Right cardiac atrium (tissue), 5 donors: ENCODE measurements at regions not wholly inside any gene's neighbourhood (a gene's known extent, or its start where the extent isn't known, plus 50 kb on each side); places are given as distances from the start of the nearest gene placed in this dataset.
A peak's percentile ranks its signal among the peaks of the same experiment; 100 is the strongest.
"Not testable (repeated sequence)": the region's sequence is repeated elsewhere in the genome, so short reads cannot be mapped to it uniquely, and the experiment has no call there.

Experiments
- ATAC-seq, 2 donors: fragments of 200-7000 bp; cut with Tn5 transposase; one replicate each; pipeline versions ENCODE4 v1.8.0 to v1.9.1; 2020; ENCODE audit warnings: moderate library complexity in 2 of 2, mild to moderate bottlenecking in 1 of 2
- DNase-seq, 3 donors: peaks; one replicate each; pipeline ENCODE4 v3.0.0-alpha.2; 2020
- H3K27ac ChIP-seq: one replicate; pipeline ENCODE4 v1.5.1; 2013; ENCODE audit warnings: mild to moderate bottlenecking, low read length, control low read depth, moderate library complexity
- H3K27me3 ChIP-seq: one replicate; pipeline ENCODE4 v1.6.1; 2013; ENCODE audit not compliant: control insufficient read depth, insufficient read depth
- H3K4me1 ChIP-seq: one replicate; pipeline ENCODE4 v1.6.1; 2013; ENCODE audit warnings: low read length; ENCODE audit not compliant: control insufficient read depth, insufficient read depth
- H3K4me3 ChIP-seq: one replicate; pipeline ENCODE4 v1.5.1; 2013; ENCODE audit warnings: low read length, control low read depth
- H3K9me3 ChIP-seq: one replicate; pipeline ENCODE4 v1.6.1; 2013; ENCODE audit warnings: low read length; ENCODE audit not compliant: control insufficient read depth
- WGBS: extraction: QIAGEN DNeasy Blood & Tissue Kit; methylation state at CpG from one replicate; pipeline ENCODE4 v1.1.7; 2013; 5-methylcytosine and 5-hydroxymethylcytosine counted together
- intact Hi-C, 4 donors: fragments of 100-400 bp; cut with DNase I; formaldehyde crosslinking; loops; one replicate each; pipeline versions ENCODE4 v1.11.0 to v1.14.0; 2022 to 2023
- donor health status: healthy with polysubstance abuse.
- donor health status: DM: no; HTN: yes; CAD: no.
- donor health status: DM: no; HTN: no; CAD: no.
- donor health status: DM: no; HTN: yes; CAD: no; lungs with severe emphysema.
- donor health status: DM: yes; HTN: yes; CAD: no.

GRCh38 chr9:102603198-102604195 lies 391.6 kb upstream of the CYLC2 start:
- H3K9me3 ChIP-seq, H3K4me1 ChIP-seq, H3K27me3 ChIP-seq, H3K27ac ChIP-seq, ATAC-seq, intact Hi-C loops, H3K4me3 ChIP-seq: not testable (repeated sequence)
- DNase-seq, result peak in 2 of 3 donors; percentile 35 to 46
- WGBS, result 92% methylated on average over 47 of the region's 47 CpGs

- no peak for DNase-seq
- ATAC-seq, result no peak
- intact Hi-C loops, result no loop called here
- Histone ChIP-seq H3K4me3 (no peak overlapping the region), H3K27me3 (no peaks in the 10 kb centered on the region), H3K4me1 (no peaks in the 10 kb centered on the region), H3K9me3 (no peaks in the 10 kb centered on the region), H3K27ac (no peak overlapping the region)
- WGBS, result 88% methylated on average over 3 of the region's 3 CpGs
Observed at GRCh38 chr9:102594241-102594640, 400.9 kb upstream of the CYLC2 start.

GRCh38 chr9:102587281-102587680 lies 407.9 kb upstream of the CYLC2 start:
- ATAC-seq, result no peak
- H3K4me3 ChIP-seq, result no peak overlapping the region
- H3K9me3 ChIP-seq, result no peaks in the 10 kb centered on the region
- no peak for DNase-seq
- H3K27me3 ChIP-seq, result no peaks in the 10 kb centered on the region
- no peak overlapping the region for H3K27ac ChIP-seq
- no peaks in the 10 kb centered on the region for H3K4me1 ChIP-seq
- 23% methylated on average over 2 of the region's 2 CpGs for WGBS
- intact Hi-C loops, result no loop called here

- DNase-seq (no peak), ATAC-seq (no peak)
- intact Hi-C loops, result no loop called here
- WGBS, result 95% methylated on average over 3 of the region's 3 CpGs
- H3K4me1 ChIP-seq, result no peaks in the 10 kb centered on the region
- no peaks in the 10 kb centered on the region for H3K9me3 ChIP-seq
- no peaks in the 10 kb centered on the region for H3K27me3 ChIP-seq
- no peak overlapping the region for H3K4me3 ChIP-seq
- H3K27ac ChIP-seq, result no peak overlapping the region
Observed at GRCh38 chr9:102569436-102569835, 425.7 kb upstream of the CYLC2 start.

- intact Hi-C loops, result no loop called here
- no peaks in the 10 kb centered on the region for H3K27me3 ChIP-seq
- H3K4me1 ChIP-seq, result no peaks in the 10 kb centered on the region
- 96% methylated on average over 1 of the region's 1 CpG for WGBS
- H3K27ac ChIP-seq, result no peak overlapping the region
- ATAC-seq (no peak), DNase-seq (no peak)
- H3K9me3 ChIP-seq, result no peaks in the 10 kb centered on the region
- no peak overlapping the region for H3K4me3 ChIP-seq
Observed at GRCh38 chr9:102551346-102551745, 443.8 kb upstream of the CYLC2 start.

GRCh38 chr9:102550886-102551285 lies 444.2 kb upstream of the CYLC2 start:
- no peak overlapping the region for H3K27ac ChIP-seq
- intact Hi-C loops, result no loop called here
- H3K27me3 ChIP-seq, result no peaks in the 10 kb centered on the region
- H3K4me1 ChIP-seq, result no peaks in the 10 kb centered on the region
- ATAC-seq (no peak), DNase-seq (no peak)
- WGBS, result 78% methylated on average over 3 of the region's 3 CpGs
- H3K9me3 ChIP-seq, result no peaks in the 10 kb centered on the region
- no peak overlapping the region for H3K4me3 ChIP-seq

- no peaks in the 10 kb centered on the region for H3K9me3 ChIP-seq
- DNase-seq, result no peak
- no peaks in the 10 kb centered on the region for H3K4me1 ChIP-seq
- intact Hi-C loops, result no loop called here
- no peaks in the 10 kb centered on the region for H3K27me3 ChIP-seq
- no peak for ATAC-seq
- H3K27ac ChIP-seq, result no peak overlapping the region
- no peak overlapping the region for H3K4me3 ChIP-seq
Observed at GRCh38 chr9:102550266-102550665, 444.9 kb upstream of the CYLC2 start.

- no peak overlapping the region for H3K4me3 ChIP-seq
- no peaks in the 10 kb centered on the region for H3K27me3 ChIP-seq
- WGBS, result 81% methylated on average over 2 of the region's 2 CpGs
- intact Hi-C loops, result no loop called here
- no peak for DNase-seq
- H3K4me1 ChIP-seq, result no peaks in the 10 kb centered on the region
- no peak overlapping the region for H3K27ac ChIP-seq
- ATAC-seq, result no peak
- H3K9me3 ChIP-seq, result no peaks in the 10 kb centered on the region
Observed at GRCh38 chr9:102534031-102534430, 461.1 kb upstream of the CYLC2 start.

- Histone ChIP-seq H3K27ac (no peak overlapping the region), H3K4me1 (no peaks in the 10 kb centered on the region), H3K9me3 (no peaks in the 10 kb centered on the region), H3K4me3 (no peak overlapping the region), H3K27me3 (no peaks in the 10 kb centered on the region)
- 59% methylated on average over 3 of the region's 3 CpGs for WGBS
- DNase-seq, result no peak
- intact Hi-C loops, result no loop called here
- ATAC-seq, result no peak
Observed at GRCh38 chr9:102521097-102521755, 473.9 kb upstream of the CYLC2 start.

GRCh38 chr9:102519423-102519822 lies 475.7 kb upstream of the CYLC2 start:
- Histone ChIP-seq H3K27ac (no peak overlapping the region), H3K27me3 (no peaks in the 10 kb centered on the region), H3K4me3 (no peak overlapping the region), H3K4me1 (no peaks in the 10 kb centered on the region), H3K9me3 (no peaks in the 10 kb centered on the region)
- no peak for ATAC-seq
- intact Hi-C loops, result no loop called here
- DNase-seq, result no peak
- 85% methylated on average over 5 of the region's 5 CpGs for WGBS

GRCh38 chr9:102518324-102518723 lies 476.8 kb upstream of the CYLC2 start:
- intact Hi-C loops, result no loop called here
- H3K27me3 ChIP-seq, result no peaks in the 10 kb centered on the region
- ATAC-seq (no peak), DNase-seq (no peak)
- no peaks in the 10 kb centered on the region for H3K4me1 ChIP-seq
- no peak overlapping the region for H3K27ac ChIP-seq
- no peak overlapping the region for H3K4me3 ChIP-seq
- 41% methylated on average over 5 of the region's 5 CpGs for whole genome bisulfite sequencing
- H3K9me3 ChIP-seq, result no peaks in the 10 kb centered on the region
